ENCODE measurements at regions not wholly inside any gene's neighbourhood (a gene's known extent, or its start where the extent isn't known, plus 50 kb on each side); places are given as distances from the start of the nearest gene placed in this dataset.

- TF ChIP-seq CTCF (IDR thresholded peaks at IDR 0.05; ENCODE audit: extremely low read depth in 1 of 2, insufficient read depth in 1 of 2, low read depth in 1 of 2, low read length in 2 of 2) (no peak), POLR2A (IDR thresholded peaks at IDR 0.05; ENCODE audit: low read depth, low read length) (no peak), MAX (IDR thresholded peaks at IDR 0.05; ENCODE audit: insufficient read depth, insufficient read length) (no peak), MYC (IDR thresholded peaks at IDR 0.05; ENCODE audit: low read depth, low read length) (no peak), POLR2AphosphoS5 (IDR thresholded peaks at IDR 0.05; ENCODE audit: insufficient read depth, low read depth, low read length) (no peak), EZH2 (IDR thresholded peaks at IDR 0.05; ENCODE audit: borderline replicate concordance, low read depth, low read length, severe bottlenecking) (no peak), JUN (IDR thresholded peaks at IDR 0.05; ENCODE audit: borderline replicate concordance, insufficient read depth, insufficient read length, low read depth) (no peak), FOS (IDR thresholded peaks at IDR 0.05; ENCODE audit: borderline replicate concordance, insufficient read depth, low read length) (no peak), GATA2 (IDR thresholded peaks at IDR 0.05; ENCODE audit: insufficient read depth, insufficient read length, low read depth, low read length) (no peak)
Measured at GRCh38 chr3:13747627-13748026, 132.2 kb downstream of the WNT7A start.

Data from endothelial cell of umbilical vein (primary cell).